A172 (cell line): ENCODE measurements at regions not wholly inside any gene's neighbourhood (a gene's known extent, or its start where the extent isn't known, plus 50 kb on each side); places are given as distances from the start of the nearest gene placed in this dataset.

Experiments used
- DNase-seq: peaks from one replicate; pipeline ENCODE4 v3.0.0-alpha.2; 2015; ENCODE audit warnings: low spot score

DNA sequence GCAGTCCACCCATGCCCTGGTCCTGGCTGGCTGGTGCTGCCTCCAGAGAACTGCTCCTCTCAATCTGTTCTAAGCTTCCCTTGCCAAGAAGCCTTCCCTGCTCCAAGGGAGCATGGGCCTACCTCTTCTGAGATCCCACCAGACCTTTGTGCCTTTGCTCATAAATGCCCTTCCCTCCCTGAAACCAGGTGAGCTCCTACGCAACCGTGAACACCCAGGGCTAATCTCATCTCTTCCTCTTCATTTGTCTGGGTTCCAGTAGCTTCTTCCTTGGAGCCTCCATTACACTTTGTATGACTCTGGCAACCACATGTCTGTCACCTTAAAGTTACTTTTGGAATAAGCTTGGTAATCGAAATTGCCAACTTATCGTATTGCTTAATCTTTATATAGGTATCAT lies 270.6 kb downstream of the PBX3 start:
- DNase-seq: no peak

DNA sequence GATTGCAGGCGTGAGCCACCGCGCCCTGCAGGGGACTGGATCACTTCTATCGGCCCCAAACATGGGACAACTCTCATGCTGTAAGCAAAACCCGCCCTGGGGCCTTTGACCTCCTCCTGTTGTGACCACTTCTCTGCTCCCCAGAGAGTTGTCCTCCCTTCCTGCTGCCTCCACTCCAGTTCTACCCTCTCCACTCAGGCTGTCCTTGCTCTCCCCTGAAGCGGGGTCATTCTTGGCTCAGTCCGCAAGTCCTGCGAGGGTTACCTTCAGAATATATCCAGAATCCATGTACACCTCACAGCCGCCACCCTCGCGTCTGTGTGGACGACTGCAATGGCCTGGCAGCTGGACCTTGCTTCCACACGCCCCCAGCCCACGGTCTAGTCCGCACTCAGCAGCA lies 273.7 kb downstream of the PBX3 start:
- no peak for DNase-seq

DNA sequence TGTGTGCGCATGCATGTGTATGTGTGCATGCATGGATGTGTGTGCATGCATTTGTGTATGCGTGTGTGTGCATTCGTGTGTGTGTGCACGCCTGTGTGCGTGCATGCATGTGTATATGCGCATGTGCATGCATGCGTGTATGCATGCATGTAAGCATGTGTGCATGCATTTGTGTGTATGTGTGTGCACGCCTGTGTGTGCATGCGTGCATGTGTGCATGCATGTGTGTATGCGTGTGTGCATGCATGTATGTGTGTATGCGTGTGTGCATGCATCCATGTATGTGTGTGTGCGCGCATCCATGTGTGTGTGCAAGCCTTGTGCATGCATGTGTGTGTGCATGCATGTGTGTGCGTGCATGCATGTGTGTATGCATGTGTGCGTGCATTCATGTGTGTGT lies 276.8 kb downstream of the PBX3 start:
- DNase-seq: no peak

DNA sequence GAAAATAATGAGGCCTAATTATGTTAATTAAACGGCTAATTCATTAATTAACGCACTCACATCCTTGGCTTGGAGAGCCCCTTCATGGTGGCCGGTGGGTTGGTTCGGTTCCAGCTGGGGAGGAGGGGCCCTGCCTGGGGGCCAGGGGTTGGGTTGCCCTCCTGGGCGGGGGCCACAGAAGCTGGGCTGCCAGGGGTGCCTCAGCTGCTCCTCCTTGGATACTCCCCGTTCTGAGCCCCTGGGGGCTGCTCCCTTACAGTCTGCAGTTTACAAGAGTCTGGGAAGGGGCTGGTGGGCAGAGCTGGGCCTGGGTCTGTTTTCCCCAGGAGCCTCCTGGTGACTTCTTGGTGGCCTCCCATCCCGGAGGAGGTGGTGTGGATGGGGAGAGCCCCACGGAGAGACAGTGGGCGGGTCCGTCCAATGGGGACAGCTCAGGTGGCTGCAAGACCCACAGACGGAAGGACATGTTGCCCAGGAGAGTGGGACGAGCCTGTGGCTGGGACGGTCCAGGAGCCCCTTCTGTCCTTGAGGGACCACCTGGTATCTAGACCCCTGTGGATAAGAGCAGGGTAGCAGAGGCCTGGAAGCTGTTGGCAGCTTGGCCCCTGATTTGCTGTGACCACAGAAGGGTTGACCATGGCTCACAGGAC lies 277.5 kb downstream of the PBX3 start:
- DNase-seq: no peak

DNA sequence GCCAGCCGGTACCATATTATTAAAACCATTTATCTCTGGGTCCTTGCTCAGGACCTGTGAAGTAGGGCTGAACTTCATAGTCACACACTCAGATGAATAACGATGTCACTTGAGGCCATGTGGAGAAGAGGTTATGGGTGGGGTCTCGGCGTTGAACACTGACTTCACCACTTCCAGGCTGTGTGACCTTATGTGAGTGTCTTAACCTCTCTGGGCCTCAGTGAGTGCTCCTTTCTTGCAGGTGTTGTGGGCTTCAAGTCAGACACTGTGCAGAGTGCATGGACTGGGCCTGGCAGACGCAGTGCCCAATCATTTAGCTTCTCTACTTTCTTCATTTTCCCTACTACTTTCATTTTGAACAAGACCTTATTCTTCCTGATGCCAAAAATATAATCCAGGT lies 278.8 kb downstream of the PBX3 start:
- DNase-seq: no peak

DNA sequence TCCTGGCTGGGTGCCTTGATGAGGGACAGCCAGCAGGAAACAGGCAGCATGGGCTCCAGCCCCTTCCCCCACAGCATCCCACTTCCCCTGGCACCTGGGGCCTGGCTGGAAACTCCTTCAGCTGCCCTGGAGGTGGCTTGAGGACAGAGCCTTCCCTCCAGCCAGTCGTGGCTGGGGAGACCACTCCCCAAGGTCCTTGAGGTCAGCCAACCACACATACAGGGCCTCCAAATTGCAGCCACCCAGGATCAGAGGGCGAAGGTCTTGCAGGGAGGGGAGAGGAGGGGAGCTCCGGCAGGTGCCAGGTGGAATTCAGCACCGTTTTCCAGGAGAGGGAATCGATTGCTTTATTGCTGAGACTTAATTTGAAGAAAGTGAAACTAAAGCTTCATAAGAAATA lies 280.4 kb downstream of the PBX3 start:
- no peak for DNase-seq

DNA sequence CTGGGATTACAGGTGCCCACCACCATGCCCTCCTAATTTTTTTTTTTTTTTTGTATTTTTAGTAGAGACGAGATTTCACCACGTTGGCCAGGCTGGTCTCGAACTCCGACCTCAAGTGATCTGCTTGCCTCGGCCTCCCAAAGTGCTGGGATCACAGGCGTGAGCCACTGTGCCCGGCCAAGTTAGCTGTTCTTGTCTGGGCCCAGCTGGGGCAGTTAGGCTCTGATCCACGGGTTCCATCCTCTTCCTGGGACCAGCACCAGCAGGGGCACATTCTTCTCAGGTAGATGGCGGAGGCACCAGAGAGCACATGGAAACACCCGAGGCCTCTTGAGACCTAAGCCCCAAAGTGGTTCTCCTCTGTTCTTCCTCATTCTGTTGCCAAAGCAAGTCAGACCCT lies 281.6 kb downstream of the PBX3 start:
- DNase-seq: no peak

DNA sequence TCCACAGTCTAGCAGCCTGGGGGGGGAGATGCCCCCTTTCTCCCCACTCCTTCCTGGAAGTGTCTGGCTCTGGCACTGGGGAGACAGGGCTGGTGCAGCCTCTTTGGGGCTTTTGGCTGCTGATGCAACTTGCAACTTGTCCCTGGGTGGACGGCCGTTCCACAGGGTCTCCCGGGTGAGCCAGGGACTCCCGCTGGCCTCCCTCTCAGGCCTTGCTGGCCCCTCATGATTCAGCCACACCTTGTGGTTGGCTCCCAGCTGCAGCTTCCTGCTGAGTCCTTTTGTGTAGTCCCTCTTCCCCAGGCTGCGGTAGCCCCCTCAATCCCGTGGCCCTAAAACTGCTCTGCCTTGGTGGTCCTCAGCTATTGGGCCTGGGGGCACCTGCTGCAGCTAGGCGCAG lies 283.5 kb downstream of the PBX3 start:
- DNase-seq: no peak

DNA sequence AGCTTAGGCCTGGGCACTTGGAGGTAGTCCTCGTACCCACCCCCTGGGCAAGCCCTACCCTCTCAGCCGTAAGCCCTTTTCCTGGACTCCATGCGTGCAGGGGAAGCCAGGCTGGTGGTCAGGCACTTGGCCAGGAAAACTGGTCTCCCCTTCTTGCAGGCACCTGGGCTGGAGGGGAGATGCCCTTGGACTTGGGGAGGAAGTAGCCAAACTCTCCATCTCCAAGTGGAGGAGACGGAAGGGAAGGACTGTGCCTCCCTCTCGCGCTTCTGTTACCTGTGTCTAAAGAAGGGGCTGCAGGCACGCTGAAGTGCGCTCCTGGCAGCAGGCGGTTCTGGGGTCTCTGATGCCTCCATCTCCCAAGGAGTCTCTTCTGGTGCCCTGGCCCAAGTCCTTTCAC lies 283.9 kb downstream of the PBX3 start:
- no peak for DNase-seq

DNA sequence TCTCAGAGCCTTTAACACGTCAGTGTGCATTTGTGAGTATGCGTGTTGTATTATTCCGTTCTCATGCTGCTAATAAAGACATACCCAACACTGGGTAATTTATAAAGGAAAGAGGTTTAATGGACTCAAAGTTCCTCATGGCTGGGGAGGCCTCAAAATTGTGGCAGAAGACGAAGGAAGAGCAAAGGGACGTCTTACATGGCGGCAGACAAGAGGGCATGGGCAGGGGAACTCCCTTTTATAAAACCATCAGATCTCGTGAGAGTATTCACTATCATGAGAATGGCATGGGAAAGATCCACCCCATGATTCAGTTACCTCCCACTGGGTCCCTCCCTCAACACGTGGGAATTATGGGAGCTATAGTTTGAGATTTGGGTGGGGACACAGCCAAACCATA lies 285.0 kb downstream of the PBX3 start:
- DNase-seq: no peak

DNA sequence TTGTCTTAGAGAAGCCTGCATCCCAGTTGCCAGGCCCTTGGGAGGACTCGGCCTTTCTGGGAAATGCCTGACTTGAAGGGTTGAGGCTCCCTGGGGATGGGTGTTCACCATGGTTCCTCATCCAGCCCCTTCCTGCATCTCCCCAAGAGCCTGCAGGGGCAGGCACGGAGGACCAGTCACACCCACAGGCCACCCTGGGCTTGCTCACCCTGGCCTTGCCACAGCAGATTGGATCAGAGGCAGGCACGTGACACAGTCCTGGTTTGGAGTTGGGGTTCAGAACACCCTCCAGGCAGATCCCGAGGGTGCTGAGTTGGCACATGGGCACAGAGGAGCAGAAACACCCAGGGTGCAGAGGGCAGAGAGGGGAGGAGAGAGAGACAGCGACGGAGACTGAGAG lies 286.1 kb downstream of the PBX3 start:
- no peak for DNase-seq

DNA sequence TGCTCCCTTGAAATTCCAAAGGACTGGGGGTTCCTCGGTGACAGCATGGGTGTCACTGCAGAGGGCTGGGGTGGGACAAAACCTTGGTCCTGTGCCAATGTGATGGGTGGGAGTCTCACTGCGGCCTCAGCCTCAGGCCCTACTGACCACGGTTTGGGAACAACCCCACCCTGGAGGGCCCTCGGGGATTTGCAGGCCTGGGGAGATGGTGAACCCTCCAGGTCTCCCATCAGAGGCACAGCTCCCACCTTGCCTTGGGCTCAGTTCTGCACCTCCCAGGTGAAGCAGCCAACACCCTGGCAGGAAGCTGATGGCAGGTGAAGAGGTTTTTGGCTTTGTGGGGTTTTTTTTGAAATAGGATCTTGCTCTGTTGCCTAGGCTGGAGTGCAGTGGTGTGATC lies 286.8 kb downstream of the PBX3 start:
- DNase-seq: no peak

DNA sequence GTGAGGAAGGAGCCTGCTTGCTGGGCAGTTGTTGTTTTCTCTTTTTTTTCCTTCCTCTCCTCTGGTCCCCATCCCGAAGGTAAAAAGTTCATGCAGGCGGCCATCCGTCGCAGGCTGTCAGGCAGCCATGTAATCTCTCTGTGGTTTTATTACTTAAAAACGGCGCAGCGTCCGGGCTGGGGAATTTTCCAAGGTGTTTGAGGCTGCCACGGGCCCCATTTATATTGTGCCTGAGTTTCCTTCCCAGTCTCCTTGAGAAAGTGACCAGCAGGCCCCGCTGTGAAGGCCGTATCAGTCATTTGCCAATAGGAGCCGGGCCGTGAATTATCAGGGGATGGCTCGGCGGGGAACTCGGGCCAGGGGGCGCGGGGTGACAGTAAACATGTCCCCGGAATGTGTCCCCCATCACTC lies 289.7 kb downstream of the PBX3 start:
- peak; percentile 29 for DNase-seq

DNA sequence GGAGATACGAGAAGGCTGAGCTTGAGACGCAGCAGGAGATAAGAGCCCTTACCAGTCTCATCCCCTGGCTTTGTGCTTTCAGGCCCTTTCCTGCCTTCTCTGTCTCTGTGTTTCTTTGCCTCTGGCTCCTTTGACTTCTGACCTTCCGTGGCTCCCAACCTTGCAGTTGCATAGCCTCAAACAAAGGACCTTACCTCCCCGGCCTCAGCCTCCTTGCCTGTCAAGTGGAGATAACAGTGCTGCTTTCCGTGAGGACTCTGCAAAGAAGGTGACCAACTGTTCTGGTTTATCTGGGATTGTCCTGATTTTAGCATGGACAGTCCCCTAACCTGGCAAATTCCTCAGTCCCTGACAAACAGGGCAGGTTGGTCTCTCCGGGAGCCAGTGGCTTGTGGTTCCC lies 287.8 kb upstream of the MVB12B start:
- no peak for DNase-seq

DNA sequence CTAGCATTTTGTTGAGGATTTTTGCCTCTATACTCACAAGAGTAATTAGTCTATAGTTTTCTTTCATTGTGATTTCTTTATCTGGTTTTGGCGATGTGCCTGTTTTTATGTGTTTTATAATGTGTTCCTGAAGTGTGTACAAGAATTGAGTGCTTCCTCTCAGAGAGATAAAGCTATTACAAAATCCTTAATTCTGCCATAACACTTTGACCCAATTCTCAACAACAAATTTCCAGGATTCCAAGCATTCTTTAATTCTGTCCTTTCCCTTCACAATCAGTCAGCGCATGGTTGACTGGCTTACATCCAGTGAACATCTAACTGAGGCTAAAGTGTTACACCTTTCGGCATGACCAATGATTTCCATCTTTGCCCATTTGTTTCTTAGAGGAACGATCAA lies 282.9 kb upstream of the MVB12B start:
- peak; percentile 22 for DNase-seq

DNA sequence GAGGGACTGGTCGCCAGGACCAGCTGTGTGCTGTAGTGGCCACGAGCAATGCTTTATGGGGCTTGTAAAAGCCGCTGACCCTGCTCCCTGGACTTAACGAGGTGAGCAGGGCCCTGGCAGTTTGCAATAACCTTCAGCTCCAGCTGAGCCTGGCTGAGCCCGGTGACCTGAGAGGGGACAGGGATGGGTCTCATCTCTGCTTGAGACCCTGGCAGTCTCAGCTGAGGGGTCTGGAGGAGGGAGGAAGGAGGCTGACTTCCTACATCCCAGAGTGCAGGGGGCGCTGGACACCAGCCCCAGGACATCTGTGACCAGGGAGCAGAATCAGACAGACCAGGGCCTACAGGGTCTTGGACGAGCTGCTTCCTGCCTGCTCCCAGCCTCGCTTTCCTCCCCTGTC lies 277.5 kb upstream of the MVB12B start:
- no peak for DNase-seq

DNA sequence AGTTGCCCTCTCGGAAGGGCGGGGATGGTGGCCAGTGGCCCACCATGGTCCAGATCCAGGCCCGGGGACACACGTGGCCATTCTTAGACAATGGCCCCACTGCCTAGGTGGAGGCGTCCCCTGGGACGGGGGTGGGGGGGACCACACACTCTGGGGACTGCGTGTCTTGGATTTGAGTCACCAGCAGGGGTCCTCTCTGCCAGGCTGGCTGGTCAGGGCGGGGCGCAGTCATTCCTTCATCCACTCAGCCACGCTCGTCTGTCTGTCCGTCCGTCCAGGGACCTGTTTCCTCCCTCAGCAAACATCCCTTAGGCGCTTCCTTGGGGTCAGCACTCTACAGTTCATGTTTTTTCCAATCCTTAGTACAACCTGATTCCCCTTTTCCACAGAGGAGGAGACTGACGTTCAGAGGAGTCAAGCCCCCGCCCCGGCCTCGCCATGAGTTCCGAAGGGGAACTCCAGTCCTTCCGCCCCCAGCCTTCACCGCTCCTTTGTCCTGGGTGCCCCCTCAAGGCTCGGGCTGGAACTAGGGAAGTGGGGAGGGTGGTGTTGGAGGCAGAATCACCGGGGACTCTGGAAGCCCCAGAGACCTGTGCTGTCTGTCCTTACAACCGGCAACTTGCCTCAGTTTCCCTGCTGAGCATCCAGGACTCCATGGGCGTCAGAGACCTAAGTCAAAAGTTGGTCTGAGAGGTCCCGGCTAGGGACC lies 276.6 kb upstream of the MVB12B start:
- no peak for DNase-seq

DNA sequence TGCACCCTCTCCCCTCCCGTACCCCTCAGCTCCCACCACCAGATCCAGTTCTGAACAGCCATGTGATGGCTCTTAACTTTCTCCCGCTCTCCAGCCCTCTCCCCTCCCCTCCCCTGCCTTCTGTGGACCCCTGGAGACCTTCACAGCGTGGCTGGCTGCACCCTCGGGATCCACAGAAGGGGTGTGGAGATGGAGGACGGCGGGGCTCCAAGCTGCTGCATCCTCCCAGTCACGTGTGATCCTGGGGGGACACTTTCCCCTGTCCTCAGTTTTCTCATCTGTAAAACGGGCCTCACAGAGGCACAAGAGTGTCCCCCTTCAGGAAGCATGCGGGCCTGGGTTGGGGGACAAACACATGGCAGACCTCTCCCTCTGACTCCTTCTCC lies 276.0 kb upstream of the MVB12B start:
- DNase-seq: no peak

DNA sequence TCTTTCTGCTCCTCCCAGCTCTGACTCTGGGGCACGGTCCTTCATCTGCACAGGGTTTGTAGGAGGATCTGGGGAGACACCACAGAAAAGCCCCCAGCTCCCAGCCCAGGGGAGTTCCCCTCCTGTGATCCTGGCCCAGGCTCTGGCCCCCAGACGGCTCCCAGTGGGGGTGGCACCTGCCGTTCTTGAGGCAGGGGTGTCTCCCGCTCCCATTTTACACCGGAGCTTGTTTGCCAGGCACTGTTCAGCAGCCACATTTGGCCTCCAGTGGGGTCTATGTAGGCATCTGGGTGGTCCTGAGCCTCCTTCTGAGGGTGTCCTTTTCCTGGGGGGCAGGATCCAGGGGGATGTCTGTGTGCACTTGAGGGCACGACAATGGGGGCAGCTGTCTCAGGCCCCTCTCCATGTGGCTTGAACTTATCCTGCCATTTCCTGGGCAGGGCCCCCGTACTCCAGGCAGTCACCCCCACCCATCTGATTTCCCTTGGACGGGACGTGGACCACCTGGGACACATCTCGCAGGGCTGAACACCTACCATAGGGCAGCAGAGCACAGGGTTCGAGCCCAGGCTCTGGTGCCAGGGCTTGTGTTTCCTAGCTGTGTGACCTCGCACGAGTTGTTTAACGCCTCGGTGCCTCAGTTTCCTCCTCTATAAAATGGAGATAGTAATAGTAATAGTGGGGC lies 275.0 kb upstream of the MVB12B start:
- DNase-seq: no peak

DNA sequence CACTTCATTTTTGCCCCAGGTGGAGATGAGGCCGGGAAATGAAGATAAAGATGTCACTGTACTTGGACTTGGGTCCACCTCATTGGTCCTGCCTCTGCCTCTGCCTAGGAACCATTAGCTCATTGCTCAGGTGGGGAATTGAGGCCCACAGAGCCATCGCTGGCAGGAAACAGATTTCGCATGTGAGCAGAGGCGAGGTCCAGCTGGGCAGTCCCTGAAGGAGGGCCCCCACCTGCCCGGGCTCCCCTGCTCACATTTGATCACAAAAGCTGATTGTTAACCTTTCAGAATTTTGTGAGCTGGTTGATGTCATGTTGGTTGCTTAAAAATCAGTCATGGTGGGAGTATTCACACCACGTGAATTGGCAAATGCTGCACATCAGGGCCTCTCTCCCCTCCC lies 273.8 kb upstream of the MVB12B start:
- no peak for DNase-seq

DNA sequence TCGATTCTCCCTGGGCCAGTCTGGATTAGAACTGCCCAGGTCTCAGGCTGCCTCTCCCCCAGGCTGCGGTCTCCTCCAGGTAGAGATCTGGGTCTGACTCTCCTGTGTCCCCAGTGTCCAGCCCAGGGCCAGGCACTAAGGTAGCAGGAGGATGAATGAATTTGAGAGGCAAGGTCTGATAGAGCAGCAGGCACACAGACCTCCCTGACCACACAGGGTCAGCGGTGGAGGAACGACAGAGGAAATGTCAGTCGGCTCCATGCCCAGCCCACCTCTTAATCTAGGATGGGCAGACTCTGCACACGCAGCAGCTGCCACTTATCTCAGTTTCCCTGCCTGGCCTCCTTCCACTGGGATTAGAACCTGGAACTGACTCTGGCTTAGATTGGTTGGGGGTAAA lies 272.7 kb upstream of the MVB12B start:
- DNase-seq: no peak

DNA sequence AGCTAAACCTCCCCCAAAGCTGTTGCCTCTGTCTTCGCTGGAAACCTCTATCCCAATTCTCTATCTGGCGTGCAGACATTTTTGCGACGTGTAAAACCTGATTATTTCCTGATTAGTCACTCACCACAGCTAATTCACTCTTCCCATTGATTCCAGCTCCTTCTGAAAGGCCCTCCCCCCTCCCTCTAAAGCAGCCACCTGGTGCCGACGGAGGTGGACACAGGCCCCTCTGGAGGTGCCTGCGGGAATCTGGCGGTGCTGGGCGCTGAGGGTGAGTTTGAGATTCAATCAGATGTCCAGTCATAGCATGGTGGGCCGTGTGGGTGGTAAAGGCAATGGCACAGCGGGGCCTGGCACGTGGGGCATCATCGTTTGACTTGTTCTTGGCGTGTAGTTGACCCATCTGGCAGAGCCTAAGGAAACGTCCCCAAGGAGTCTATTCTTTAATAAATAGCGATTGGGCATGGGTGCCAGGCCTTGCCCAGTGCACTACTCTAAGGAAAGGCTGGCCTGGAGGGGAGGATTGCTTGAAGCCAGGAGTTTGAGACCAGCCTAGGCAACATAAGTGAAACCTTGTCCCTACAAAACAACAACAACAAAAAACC lies 271.1 kb upstream of the MVB12B start:
- DNase-seq: peak; percentile 43
